H7 (cell line): ENCODE measurements at regions not wholly inside any gene's neighbourhood (a gene's known extent, or its start where the extent isn't known, plus 50 kb on each side); places are given as distances from the start of the nearest gene placed in this dataset.

Experiments
- DNase-seq: peaks from one replicate; pipeline ENCODE4 v3.0.0; 2012
- H3K27me3 ChIP-seq: 2 replicates; pipeline ENCODE4 v1.6.0; 2011; ENCODE audit warnings: mild to moderate bottlenecking, low read length; ENCODE audit not compliant: control insufficient read depth, insufficient read depth
- H3K36me3 ChIP-seq: replicated peaks from 2 replicates; pipeline ENCODE4 v1.5.1; 2011; ENCODE audit warnings: low read length; ENCODE audit not compliant: control insufficient read depth, insufficient read depth
- H3K4me3 ChIP-seq: 2 replicates; pipeline ENCODE4 v1.5.1; 2011; ENCODE audit warnings: low read depth, mild to moderate bottlenecking, control low read depth, low read length, moderate library complexity; ENCODE audit not compliant: insufficient read depth

- Histone ChIP-seq H3K36me3 (no peaks in the 10 kb centered on the region), H3K4me3 (no peak overlapping the region), H3K27me3 (no peaks in the 10 kb centered on the region)
- DNase-seq: no peak
Measured at GRCh38 chr12:114885501-114885900, 201.5 kb upstream of the TBX3 start.

- no peak for DNase-seq
- Histone ChIP-seq H3K36me3 (no peaks in the 10 kb centered on the region), H3K4me3 (no peak overlapping the region), H3K27me3 (no peaks in the 10 kb centered on the region)
Measured at GRCh38 chr12:114884575-114884974, 200.6 kb upstream of the TBX3 start.

GRCh38 chr12:114882083-114882482, 198.1 kb upstream of the TBX3 start:
- H3K36me3 ChIP-seq: no peaks in the 10 kb centered on the region
- H3K4me3 ChIP-seq: no peak overlapping the region
- DNase-seq: no peak
- H3K27me3 ChIP-seq: no peaks in the 10 kb centered on the region

GRCh38 chr12:114879354-114879753, 195.4 kb upstream of the TBX3 start:
- Histone ChIP-seq H3K36me3 (no peaks in the 10 kb centered on the region), H3K27me3 (no peaks in the 10 kb centered on the region), H3K4me3 (no peak overlapping the region)
- no peak for DNase-seq

DNA sequence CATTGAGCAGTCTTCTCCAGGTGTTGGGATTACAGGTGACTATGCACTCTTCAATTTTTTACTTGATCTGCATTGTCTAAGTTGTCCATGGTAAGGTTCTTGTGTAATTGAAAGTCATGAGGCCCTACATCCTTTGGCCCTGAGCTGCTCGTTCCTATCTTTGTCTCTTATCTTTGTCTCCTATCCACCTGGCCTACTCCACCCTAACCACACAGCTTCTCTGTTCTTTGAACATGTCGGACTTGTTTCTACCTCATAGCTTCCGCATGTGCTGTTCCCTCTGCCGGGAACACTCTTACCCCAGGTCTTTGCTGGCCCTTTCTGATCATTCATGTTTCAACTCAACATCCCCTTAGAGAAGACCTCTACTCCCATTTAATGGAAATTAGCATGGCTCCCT, 194.8 kb upstream of the TBX3 start:
- Histone ChIP-seq H3K36me3 (no peaks in the 10 kb centered on the region), H3K4me3 (no peak overlapping the region), H3K27me3 (no peaks in the 10 kb centered on the region)
- no peak for DNase-seq

DNA sequence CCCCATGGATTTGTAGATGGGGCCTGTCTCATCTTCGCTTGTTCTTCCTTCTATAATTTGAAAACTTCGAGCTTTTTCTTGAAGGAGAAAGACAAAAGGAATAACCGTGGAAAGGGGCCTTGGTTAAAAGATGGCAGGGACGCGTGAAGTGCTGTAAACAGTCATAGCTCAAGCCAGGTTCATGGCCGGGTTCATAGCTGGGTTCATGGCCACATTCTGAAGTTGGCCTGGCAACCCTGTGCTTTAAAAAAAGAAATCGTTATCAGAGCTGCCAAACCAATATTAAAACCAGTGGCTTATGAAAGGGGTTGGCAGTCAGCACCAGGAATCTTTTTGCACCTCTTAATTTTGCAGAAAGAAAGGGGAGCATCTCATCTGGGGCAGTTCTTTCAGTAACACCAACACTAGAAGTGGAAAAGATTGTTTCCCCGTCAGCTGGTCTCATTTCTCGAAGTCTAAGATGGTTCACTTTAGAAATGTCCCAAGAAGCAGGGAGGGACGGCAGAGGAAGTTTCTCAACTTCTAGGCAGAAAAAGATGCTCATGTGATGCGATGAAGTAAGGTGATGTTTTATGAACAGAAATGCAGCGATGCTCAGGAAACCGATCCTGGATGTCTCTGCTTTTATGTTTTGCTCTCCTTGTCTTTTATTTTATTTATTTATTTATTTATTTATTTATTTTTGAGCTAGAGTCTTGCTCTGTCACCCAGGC, 193.1 kb upstream of the TBX3 start:
- Histone ChIP-seq H3K27me3 (no peaks in the 10 kb centered on the region), H3K4me3 (no peak overlapping the region), H3K36me3 (no peaks in the 10 kb centered on the region)
- no peak for DNase-seq

DNA sequence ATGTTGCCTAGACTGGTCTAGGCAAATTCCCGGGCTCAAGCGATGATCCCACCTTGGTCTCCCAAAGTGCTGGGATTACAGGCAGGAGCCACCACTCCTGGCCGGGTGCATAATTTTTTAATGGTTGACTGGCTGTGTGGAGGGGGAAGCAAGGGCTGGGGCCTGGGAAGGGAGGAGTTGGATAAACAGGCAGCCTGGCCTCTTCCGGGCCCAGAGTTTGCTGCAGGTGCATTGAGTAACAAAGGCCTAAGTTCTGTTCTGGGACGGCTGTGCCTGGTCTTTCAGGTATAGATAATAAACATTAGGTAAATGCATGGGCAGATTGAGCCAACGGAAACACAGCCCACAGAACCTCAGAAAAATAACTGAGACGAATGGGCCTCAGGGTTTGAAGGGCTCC, 191.3 kb upstream of the TBX3 start:
- no peak for DNase-seq
- Histone ChIP-seq H3K27me3 (no peaks in the 10 kb centered on the region), H3K36me3 (no peaks in the 10 kb centered on the region), H3K4me3 (no peak overlapping the region)

GRCh38 chr12:114873656-114874055, 189.7 kb upstream of the TBX3 start:
- Histone ChIP-seq H3K4me3 (no peak overlapping the region), H3K27me3 (no peaks in the 10 kb centered on the region), H3K36me3 (no peaks in the 10 kb centered on the region)
- no peak for DNase-seq

- peak; percentile 44 for DNase-seq
- H3K36me3 ChIP-seq: no peaks in the 10 kb centered on the region
- no peaks in the 10 kb centered on the region; the same call in 1 of the 2 replicates for H3K27me3 ChIP-seq
- H3K4me3 ChIP-seq: no peak overlapping the region
Measured at GRCh38 chr12:114868995-114869834, 185.2 kb upstream of the TBX3 start.

DNA sequence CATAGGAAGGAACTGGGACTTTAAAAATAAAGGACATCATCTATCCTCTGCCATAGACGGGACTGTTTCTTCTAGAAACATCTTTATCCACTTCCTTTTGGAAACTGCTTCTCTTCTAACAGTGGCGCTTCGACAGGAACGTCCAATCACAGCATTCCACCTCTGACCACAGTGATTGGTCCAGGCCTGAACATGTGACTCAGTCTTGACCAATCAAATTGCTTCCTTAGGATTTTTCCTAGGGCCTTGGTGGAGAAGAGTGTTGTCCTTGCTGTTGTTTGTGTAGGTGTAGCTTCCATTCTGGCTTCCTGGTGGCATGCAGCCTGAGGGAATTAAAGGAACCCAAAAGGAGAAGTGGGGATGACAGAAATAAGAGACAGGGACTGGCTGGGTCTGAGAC, 182.4 kb upstream of the TBX3 start:
- H3K36me3 ChIP-seq: no peaks in the 10 kb centered on the region
- H3K4me3 ChIP-seq: no peak overlapping the region
- no peak for DNase-seq
- no peaks in the 10 kb centered on the region; the same call in 1 of the 2 replicates for H3K27me3 ChIP-seq

GRCh38 chr12:114864837-114865551, 181.0 kb upstream of the TBX3 start:
- no peak overlapping the region for H3K4me3 ChIP-seq
- H3K36me3 ChIP-seq: no peaks in the 10 kb centered on the region
- H3K27me3 ChIP-seq: no peaks in the 10 kb centered on the region; the same call in 1 of the 2 replicates
- DNase-seq: no peak

DNA sequence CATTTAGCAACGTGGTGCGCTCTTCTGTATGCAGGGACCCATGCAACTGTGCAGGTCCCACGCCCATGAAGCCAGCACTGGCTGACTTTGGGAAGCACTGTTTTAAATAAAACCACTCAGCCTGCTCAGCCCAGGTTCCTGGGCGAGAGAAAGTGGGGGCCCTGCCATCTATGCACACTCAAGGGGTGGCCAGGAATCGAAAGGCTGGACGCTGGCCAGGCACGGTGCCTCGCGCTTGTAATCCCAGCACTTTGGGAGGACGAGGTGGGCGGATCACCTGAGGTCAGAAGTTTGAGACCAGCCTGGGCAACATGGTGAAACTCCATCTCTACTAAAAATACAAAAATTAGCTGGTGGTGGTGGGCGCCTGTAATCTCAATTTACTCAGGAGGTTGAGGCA, 179.9 kb upstream of the TBX3 start:
- Histone ChIP-seq H3K36me3 (no peaks in the 10 kb centered on the region), H3K4me3 (no peak overlapping the region), H3K27me3 (no peaks in the 10 kb centered on the region; the same call in 1 of the 2 replicates)
- no peak for DNase-seq

- no peak overlapping the region for H3K4me3 ChIP-seq
- H3K27me3 ChIP-seq: no peaks in the 10 kb centered on the region; the same call in 1 of the 2 replicates
- no peak for DNase-seq
- no peaks in the 10 kb centered on the region for H3K36me3 ChIP-seq
Measured at GRCh38 chr12:114860969-114861368, 177.0 kb upstream of the TBX3 start.

- Histone ChIP-seq H3K36me3 (no peaks in the 10 kb centered on the region), H3K4me3 (no peak overlapping the region), H3K27me3 (no peaks in the 10 kb centered on the region)
- DNase-seq: peak; percentile 68
Measured at GRCh38 chr12:114858388-114859146, 174.6 kb upstream of the TBX3 start.
